ENCODE measurements at regions not wholly inside any gene's neighbourhood (a gene's known extent, or its start where the extent isn't known, plus 50 kb on each side); places are given as distances from the start of the nearest gene placed in this dataset.
"Not testable (repeated sequence)": the region's sequence is repeated elsewhere in the genome, so short reads cannot be mapped to it uniquely, and the experiment has no call there.

DNA sequence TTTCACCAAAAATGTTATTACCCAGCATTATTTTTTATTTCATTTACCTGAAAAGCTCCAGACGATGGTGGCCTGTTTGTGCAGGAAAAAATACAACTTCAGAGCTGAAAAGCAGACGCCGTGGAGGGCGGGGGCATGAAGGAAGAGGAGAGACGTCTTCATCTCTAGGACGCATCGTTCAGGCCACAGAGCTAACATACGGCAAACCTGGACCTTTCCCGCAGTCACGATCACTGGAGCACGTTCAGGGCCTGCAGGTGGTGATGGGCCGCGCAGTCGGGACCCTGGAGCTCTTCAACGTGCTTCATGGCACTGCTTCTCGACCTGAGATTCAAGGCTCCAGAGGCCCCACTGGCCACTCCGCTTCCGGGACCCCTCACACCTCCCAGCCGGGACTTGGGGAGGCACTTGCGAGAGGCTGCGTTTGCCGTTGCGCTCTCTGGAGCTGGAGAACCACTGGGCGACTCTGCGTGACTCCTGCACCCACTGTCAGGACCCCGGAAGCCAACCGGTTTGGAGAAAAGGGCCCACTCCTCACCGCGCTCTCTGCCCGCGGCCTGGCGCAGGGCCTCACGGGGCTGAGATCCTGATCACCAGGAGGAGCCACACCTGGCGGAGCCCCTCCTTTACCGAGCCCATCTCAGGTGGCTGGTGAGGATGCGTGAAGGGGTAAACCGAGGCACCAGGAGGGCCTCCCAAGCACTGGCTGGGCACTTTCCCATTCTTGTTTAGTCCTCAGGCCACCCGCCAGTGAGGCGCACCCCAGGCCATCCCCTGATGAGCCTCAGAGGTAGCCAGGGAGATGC is 164.4 kb upstream of the AFDN start:
- DNase-seq: no peak

DNA sequence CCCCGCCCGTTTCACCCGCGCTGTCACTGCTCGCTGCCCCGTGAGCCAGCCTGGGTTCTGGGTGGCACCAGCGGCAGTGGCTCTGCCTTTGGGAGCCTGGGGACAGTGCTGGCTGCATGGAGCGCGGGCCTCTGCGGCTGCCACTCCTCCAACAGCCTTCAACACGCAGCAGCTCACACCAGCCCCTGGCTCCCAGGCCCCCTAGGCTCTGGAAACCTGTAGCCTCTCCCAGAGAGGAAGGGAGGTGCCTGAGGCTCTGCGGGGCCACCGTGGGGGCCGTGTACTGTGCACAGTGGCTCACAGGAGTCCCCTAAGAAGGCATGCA is 163.9 kb upstream of the AFDN start:
- no peak for DNase-seq

DNA sequence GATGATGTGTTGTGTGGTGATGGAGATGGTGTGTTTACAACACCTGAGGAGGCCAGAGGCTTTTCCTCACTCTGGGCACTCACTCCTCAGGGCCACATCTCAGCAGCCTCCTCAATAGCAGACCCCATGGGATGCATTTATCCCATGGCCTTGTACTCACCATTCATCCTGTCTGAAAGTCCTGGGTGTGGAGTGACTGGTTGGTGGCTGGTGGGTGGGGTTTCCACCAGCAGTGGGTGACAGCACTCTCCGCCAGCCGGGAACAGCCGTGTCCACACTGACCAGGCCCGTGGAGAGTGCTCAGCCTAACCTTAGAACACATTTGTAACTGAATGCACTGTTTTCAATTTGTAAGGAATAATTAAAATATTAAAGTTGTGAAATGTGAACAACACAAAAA is 163.4 kb upstream of the AFDN start:
- no peak for DNase-seq

DNA sequence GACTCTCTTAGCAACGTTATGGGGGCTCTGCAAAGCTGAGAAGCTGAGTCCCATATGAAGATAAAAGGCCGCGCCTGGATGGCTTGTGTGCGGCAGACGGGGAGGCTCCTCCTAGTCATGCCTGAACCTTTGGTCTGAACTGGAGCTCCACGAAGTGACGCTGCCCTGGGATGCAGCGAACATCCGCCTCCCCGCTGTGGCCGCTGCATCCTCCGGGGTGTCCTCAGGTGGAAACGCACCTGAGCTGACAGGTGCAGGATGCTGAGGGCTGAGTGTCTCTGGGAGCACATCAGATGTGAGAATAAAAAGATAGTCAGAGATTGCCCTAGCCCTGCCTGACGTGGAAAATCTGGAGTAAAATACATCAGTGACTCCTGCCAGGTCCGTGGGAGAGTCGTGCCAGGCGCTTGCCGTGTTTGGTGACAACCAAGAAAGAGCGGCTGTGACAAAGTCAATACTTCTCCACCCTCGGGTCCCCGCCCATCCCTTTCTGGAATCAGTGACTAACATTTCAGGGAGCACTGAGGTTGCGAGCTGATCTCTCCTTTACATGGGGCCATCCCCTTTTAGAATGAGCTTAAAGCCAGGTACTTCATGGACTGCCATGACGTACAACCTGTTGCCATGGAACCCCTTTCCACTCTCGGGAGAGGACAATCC is 162.8 kb upstream of the AFDN start:
- no peak for DNase-seq

DNA sequence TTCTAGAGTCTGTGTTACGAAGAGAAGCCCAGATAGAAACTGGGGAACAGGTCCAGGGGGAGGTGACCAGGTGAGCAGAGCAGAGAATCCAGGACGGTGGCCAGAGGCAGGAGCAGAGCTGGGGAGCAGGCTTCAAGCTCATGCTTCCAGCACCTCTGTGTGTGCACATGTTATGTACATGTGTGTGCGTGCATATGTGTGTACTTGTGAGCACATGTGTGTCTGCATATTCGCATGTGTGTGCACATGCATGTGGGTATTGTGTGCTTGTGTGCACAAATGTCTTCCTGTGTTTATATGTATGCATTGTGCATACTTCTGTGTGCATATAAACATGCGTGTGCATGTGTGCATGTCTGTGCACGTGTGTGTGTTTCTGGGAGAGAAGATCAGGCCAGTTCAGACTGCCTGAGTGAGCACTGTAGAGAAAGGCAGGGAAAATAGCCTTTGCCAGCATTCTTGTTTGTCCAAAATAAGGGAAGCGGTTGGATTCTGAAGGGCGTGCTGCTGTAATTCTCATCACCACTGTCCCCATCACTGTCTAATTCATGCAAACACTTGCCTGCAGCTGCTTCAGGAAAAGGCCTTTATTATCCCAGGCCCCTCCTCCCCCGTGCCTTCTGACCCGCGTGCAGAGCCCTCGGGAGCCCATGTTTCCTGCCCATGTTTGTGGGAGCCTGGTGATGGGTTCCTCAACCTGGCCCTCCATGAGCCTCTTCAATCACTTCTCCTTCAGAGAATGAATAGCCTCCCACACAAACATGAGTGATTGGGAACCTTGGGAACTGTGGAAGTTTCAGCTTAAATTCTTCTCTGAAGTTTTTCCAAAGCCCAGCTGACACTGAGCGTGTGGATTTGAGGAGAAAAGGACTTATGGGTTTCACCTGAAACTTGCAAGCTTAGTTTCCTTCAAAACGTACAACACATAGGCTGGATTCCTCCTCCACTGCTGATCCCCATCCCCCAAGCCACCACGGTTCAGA is 161.7 kb upstream of the AFDN start:
- DNase-seq: no peak

DNA sequence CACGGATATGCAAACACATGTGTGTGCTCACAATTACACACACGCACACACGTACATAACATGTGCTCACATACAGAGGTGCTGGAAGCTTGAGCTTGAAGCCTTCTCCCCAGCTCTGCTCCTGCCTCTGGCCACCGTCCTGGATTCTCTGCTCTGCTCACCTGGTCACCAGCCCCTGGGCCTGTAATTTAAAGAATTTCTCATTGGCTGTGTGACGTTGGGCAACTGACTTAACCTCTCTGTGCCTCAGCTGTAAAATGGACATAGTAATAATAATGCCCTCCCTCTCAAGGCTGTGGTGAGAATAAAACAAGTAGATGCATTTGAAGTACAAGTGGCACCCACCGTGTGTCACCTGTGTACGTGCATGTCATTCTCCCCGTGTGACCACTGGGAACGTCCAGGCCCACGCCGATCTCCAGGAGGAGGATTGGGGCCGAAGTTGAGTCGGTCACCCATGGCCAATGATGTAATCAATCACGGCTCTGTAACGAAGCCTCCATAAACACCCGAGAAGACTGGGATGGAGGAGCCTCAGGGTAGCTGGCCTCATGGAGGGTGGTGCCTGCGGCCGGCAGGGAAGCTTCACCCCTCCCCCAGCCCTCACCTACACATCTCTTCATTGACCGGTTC is 160.9 kb upstream of the AFDN start:
- DNase-seq: no peak

DNA sequence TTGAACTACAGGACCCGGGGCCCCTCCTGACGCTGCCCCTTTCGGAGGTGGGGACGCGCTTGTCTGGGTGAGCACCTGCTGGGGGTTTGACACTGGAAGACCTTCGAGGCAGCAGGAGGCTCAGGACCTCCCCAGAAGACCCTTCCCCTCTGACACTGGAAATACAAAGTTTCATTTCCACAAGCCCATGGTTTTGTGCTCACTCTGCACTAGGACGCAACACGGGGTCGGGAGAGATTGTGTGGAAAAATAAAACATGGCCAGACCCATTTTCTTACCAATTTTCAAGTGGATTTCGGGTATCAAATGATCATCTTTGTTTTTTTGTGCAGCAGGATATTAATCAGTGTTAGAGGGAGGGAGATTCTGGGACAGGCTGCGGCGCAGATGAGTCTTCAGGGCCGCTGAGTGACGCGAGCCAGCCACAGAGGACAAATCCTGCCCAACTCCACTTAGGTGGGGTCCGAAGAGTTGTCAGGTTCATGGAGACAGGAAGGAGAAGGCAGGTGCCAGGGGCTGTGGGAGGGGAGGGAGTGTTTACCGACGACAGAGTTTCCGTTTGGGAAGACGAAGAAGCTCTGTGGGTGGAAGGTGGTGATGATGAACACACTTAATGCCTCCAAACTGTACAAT is 160.0 kb upstream of the AFDN start:
- DNase-seq: no peak

DNA sequence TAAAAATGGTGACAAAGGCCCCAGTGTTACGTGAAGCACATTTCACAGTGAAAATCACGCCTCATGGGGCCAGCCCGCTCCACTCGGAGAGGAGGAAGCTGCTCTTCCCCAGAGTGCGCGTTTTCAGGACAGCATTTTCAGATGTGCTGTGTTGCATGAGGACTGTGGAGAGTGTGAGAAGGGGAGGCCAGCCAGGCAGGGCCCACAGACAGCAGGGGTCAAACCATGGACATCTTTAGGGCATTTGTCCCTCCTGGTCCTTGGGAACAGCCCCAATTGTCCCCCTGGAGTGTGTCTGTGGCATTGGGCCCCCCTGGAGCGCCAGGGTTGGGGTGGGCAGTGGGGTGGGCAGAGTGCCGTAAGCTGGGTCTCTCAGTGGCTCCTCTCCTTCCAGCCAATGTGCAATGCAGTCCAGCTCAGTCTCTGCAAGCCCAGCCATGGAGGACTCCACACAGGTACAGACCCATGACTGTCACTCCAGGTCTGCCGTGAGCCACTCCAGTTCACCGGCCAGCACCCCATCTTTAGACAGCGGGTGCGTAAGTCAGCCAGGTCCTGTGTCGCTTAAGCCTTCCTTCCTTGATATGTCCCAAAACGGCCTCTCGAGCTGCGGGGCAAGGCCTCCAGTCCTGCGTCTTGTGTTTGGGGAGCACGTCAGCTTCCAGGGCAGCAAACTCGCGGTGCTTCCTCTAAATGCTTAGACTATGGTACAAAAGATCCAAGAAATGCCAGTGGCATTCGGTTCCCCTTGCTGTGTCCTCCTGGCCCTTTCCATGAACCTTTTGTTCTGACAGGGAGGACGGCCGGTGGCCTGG is 159.3 kb upstream of the AFDN start:
- no peak for DNase-seq

DNA sequence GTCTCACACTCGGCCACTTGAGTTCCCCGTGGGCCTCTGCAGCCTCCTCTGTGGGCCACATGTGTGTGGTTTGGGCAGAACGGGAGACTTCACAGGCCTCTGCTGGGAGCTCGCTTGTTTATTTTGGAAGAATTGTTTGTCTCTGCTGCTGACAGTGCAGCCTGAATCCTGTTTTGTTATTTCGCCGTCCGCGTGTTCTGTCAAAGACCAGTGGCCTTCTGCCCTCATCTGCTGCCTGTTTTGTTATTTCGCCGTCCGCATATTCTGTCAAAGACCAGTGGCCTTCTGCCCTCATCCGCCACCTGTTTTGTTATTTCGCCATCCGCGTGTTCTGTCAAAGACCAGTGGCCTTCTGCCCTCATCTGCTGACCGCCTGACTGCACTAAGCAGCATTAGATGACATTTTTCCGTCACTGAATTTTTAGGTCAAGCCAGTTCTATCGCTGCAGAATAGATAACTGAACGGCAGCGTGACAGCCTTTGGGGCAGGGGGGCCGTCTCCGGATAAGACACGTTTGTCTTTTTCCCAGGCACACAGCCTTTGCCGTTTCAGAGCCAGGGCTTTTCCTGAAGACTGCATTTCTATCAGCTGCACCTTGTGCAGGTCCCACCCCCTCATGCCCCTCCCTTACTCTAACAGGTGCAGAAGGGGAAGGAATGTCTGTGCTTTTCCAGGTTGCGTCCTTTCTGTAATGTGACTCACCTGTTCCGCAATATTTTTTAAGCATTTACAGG is 158.5 kb upstream of the AFDN start:
- no peak for DNase-seq

DNA sequence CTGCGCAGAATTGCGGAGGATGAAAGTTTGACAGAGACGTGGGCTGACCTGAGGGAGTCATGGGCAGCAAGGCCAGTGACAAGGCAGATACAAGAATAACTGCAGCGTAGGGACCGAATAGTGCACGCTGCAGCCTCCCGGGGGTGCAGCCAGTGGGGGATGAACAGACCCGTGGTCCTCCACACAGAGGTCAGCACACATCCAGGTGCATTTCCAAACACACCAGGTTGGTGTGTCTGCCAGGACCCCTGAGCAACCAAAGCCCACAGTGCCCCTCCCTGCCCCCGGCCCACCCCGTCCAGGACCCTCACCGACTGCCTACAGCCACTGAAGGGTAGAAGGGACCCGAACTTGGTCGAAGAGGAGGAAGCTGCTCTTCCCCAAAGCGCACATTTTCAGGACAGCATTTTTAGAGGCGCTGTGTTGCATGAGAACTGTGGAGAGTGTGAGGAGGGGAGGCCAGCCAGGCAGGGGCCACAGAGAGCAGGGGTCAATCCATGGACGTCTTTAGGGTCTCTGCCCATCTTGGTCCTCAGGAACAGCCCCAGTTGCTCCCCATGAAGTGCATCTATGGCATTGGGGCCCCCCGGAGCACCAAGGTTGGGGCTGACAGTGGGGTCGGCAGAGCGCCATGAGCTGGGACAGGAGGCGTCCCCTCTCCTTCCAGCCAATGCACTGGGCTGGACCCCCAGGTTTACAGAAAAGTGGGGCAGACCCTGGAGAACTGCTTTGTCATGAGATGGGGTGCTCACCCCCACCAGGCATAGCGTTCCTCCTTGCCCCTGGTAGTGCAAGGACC is 157.8 kb upstream of the AFDN start:
- DNase-seq: no peak

DNA sequence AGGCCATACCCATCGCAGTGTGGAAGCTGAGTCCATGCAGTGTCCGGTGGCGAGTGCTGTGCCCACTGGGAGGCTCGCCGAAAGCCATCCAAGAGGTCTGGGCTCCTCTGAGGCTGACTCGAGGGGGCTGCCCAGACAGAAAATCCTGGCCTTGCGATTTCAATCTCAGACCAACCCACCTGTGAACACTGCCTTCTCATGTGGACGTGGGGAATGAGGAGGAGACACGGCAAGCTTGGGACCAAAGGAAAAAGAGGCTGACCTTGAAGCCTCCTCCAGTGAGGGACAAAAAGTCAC is 157.2 kb upstream of the AFDN start:
- no peak for DNase-seq

DNA sequence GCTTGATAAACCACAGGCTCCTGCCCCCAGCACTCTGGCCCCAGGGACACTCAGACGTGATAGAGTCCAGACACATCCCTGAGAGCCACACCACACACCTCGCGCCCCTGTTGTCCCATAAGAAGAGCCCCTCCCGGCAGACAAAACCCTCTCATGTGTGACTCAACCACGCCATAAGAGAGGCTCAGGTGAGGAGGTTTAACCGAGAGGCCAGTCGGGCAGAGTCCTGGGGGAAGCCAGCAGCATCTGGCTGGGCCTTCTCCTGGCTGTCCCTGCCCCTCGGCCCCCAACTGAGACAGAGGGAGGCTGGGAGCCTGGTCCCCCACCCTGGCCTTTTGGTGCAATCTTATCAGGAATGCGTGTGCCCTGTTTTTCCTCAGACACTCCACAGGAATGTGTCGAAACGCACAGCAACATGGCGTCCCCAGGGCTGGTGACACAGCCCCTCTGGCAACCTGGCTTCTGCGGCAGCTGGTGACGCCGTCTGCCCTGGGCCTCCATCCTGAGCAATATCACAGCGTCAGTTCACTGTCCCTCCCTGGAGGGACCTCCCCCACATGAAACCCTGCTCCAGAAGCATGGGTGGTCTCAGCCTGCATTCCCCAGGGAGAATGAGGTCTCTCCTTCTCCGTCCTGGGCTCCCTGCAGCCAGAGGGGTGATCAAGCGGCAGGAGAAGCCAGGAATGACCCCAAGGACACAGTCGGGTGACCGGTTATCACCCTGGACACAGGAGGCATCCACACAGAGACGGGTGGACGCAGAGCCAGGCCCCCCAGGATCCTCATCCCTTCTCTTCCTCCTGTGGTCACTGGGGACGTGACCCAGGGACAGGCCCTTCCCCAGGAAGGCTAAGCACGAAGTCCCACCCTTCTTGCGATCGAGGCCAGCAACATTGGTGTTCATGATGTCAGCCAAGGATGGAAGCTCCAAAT is 156.6 kb upstream of the AFDN start:
- no peak for DNase-seq

DNA sequence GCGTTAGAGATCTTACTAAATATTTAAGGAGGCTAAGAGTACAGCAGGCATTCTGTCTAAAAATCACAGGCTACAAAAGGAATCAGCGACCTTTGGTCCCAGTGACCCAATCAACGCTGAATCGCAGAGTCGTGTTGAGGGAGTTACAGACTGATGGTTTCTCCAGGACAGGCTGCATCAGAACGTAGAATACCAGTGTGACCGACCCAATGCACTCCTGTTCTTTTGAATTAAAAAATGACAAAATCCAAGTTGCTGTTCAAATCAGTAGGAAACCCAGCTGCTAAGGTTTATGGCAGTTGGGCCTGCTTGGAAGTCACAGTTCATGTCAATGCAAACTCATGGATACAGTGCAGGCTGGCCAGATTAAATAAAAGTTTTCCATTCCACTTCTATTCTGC is 155.8 kb upstream of the AFDN start:
- no peak for DNase-seq

DNA sequence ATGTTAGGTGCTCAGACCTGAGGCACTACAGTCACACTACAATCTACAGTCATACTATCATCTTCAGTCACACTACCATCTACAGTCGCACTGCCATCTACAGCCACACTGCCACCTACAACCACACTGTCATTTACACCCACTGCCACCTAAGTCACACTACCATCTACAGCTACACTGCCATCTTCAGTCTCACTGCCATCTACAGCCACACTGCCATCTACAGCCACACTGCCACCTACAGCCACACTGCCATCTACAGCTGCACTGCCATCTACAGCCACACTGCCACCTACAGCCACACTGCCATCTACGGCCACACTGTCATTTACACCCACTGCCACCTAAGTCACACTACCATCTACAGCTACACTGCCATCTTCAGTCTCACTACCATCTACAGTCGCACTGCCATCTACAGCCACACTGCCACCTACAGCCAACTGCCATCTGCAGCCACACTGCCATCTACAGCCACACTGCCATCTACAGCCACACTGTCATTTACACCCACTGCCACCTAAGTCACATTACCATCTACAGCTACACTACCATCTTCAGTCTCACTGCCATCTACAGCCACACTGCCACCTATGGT is 155.2 kb upstream of the AFDN start:
- DNase-seq: not testable (repeated sequence)

DNA sequence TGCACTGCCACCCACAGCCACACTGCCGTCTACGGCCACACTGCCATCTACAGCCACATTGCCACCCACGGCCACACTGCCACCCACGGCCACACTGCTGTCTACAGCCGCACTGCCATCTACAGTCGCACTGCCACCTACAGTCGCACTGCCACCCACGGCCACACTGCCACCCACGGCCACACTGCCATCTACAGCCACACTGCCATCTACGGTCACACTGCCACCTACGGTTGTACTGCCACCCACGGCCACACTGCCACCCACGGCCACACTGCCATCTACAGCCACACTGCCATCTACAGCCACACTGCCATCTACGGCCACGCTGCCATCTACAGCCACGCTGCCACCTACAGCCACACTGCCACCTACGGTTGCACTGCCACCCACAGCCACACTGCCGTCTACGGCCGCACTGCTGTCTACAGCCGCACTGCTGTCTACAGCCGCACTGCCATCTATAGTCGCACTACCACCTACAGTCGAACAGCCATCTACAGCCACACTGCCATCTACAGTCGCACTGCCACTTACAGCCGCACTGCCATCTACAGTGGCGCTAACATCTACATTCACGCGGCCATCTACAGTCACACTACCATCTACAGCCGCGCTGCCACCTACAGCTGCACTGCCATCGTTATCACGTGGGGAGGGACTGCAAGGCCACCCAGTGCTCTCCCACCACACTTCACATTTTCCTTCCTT is 154.6 kb upstream of the AFDN start:
- DNase-seq: no peak

DNA sequence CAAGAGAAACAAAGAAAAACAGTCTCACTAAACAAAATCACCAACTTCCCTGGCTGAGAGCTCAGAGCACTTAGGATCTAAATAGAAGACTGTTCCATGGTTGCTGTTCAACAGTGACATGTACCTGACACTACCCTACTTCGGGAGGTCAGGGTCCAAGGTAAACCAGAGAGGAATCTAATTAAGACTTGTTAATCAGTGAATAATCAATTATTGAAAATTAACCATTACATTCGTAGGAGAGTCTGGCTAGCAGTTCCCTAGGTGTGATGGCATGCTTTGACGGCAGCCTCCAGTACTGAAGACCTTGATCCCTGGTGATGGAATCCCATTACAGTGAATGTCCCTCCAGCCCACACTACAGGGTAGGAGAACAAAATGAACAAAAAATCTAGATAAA is 154.0 kb upstream of the AFDN start:
- no peak for DNase-seq

DNA sequence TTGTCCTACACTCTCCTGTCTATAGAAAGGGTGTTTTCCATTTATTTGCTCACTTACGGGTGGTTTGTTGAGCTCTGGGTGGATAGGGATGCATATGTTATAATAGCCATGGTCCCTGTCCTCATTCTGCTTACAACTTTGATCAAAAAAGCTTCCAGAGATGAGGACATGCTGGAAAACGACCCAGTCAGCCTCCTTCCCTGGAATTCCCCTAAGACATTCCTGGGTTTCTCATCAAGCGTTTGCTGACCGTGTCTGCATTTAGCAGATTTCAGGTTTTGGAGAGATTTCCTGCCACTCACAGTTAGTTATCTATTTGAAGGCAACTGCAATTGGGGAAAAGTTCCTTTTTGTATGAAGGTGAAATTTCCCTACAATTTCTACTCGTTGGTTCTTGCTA is 152.8 kb upstream of the AFDN start:
- DNase-seq: no peak

DNA sequence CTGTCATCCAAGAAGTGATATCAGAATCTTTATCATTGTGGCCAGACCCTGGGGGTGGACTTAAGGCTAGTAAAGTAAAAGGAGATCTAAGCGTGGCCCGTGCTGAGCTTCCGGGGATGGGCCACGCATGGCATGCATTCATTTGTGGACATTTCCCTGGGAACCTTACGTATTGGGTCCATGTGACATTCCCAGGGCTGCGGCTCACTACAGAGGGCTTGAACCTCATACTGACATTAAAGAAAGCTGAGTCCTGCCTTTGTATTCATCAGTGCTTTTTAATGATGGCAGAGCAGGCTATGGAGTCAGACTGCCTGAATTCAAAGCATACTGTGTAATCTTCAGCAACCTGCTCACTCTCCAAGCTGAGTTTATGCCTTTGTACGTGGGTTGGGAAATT is 152.2 kb upstream of the AFDN start:
- no peak for DNase-seq

Measured in activated effector memory CD4-positive, alpha-beta T cell treated with Interleukin-2 at 50 U/mL for 16 hours (primary cell).